ENCODE measurements at regions not wholly inside any gene's neighbourhood (a gene's known extent, or its start where the extent isn't known, plus 50 kb on each side); places are given as distances from the start of the nearest gene placed in this dataset.
"Not testable (repeated sequence)": the region's sequence is repeated elsewhere in the genome, so short reads cannot be mapped to it uniquely, and the experiment has no call there.

DNA sequence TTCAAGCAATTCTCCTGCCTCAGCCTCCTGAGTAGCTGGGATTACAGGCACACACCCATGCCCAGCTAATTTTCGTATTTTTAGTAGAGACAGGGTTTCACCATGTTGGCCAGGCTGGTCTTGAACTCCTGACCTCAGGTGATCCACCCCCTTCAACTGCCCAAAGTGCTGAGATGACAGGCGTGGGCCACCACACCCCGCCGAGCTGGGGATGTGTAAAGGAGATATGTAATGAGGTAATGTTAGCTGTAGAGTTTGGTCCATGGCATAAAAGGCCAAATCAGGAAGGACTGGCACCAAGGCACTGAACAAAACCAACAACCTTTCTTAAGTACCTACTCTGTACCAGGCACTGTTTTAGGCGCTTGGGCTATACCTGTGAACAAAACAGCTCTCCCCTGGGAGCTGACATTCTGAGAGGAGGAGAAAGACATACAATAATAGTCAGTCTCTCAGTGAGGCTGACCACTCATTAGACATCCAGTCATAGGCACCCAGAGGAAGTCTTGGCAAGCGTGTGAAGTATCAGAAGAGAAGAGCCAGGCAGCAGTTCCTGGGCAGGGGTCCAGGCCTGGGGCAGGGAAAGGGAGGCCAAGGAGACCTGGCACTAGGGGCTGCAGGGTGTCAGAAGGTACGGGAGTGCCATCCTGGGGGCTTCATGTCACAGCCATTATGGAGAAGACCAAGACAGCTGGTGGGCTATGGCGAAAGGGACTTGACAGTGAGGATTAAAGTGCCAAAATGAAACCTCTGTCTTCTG is 164.8 kb upstream of the DTNBP1 start:
- DNase-seq (ENCODE audit: low read depth) = no peak

- DNase-seq (ENCODE audit: low read depth) = no peak
Measured at GRCh38 chr6:15826814-15827318, 164.0 kb upstream of the DTNBP1 start.

- no peak for DNase-seq (ENCODE audit: low read depth)
Measured at GRCh38 chr6:15825332-15825930, 162.6 kb upstream of the DTNBP1 start.

DNA sequence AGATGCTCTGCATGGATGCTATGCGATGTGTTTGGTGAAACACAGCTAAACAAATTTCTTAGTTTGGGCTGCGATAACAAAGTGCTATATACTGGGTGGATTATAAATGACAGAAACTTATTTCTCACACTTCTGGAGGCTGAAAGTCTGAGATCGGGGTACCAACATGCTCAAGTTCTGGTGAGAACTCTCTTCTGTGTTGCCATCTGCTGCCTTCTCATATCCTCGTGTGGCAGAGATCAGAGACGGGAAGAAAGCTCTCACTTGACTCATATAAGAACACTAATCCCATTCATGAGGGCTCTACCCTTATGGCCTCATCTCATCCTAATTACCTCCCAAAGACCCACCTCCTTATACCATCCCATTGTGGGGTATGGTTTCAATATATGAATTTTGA is 162.0 kb upstream of the DTNBP1 start:
- DNase-seq (ENCODE audit: low read depth) = no peak

DNA sequence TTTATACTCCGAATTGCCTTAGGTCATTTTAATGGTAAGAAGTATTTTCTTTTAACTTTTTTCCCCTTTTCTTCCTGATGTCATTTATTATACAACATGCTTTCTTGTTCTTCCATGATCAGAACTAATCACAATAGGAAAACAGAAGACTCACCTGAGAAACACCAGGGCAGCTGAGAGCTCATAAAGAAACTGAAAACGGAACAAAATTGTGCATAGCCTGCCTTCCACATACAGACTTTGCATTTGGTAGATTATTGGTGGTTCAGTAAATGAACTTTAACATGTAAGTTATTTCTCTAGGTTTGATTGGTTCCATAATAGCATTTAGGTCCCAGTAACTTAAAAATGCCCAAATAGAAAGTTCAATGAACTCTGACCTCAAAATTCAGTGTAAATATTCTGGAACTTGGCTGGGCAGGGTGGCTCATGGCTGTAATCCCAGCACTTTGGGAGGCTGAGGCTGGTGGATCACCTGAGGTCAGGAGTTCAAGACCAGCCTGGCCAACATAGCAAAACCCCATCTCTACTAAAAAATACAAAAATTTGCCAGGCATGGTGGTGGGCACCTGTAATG is 161.1 kb upstream of the DTNBP1 start:
- no peak for DNase-seq (ENCODE audit: low read depth)

DNA sequence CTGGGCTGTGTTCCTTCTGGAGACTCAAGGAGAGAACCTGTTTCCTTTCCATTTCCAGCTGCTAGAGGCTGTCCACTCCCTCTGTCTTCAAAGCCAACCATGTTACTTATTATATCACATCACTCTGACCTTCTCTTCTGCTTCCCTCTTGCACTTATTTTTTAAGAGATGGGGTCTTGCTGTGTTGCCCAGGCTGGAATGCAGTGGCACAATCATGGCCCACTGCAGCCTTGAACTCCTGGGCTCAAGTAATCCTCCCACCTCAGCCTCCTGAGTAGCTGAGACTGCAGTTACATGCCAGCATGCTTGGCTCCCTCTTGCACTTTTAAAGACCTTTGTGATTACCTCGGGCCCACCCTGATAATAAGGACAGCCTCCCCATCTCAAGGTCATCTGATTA is 160.0 kb upstream of the DTNBP1 start:
- DNase-seq (ENCODE audit: low read depth) = no peak

DNA sequence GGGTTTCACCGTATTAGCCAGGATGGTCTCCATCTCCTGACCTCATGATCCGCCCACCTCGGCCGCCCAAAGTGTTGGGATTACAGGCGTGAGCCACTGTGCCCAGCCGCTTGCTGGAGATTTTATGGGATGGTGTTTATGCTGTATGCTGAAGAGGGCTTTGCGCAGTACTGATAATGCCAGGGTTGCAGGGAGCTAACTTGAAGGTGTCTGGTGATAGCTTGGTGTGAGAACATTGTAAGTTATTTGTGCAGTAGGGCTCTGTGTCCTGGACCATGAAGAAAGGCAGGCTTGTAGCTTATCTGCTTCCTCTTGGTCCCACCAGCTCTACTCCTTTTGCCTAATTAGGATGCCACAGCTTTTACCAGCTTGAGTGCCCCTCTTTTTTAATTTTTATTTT is 157.0 kb upstream of the DTNBP1 start:
- DNase-seq (ENCODE audit: low read depth) = no peak

DNA sequence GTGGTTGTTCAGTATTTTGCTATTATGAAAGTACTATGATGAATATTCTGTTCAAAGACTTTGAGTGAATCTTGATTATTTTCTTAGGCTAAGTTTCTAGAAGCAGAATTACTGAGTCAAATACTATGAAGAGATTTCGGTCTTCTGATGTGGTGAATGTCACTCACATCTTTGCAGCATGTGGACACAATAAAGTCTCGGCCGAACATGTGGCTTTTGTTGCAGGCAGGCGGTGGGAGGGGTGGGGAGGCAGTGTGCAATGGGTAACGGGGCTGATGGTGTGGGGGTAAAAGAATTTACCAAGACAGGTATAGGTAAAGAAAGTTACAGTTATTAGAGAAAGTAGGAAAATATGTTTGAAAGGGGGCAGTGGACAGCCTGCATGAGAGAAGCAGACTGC is 156.4 kb upstream of the DTNBP1 start:
- DNase-seq (ENCODE audit: low read depth) = no peak

DNA sequence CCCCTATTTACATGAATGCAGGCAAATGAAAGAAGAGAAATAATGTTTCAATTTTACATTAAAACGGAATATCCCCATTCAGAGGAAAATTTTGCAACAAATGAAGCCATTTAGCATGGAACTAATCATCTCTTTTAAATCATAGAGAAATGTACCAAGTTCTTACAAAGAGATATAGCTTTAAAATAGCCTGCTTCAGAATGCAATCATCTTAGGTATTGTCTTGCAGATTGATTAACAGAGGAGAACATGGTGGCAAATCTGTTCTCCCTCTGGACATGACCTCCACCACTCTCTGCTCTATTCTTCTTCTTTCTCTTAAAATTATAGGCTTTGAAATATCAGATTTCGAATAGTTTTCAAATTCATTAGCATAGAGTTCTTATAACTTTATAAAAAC is 155.7 kb upstream of the DTNBP1 start:
- no peak for DNase-seq (ENCODE audit: low read depth)

DNA sequence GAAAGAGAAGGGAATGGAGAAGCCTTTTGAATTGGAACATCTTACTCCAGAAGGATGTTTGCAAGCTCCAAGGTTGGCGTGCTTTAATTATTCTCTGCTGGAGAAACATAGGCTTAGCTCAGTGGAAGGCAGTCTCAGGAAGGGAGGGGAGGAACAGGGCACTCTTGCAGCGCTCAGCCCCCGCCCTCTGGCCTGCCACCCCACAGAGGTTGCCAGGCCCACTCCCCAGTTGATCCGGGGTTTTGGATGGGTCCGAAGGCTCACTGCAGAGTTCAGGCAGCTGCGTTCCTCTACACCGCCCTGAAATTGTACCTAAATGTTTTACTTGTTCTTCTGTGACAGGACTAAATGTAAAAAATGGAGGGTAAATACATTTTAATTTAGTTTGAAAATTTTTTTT is 155.2 kb upstream of the DTNBP1 start:
- DNase-seq (ENCODE audit: low read depth) = no peak

GRCh38 chr6:15817100-15817499 is 154.3 kb upstream of the DTNBP1 start:
- DNase-seq (ENCODE audit: low read depth) = no peak

GRCh38 chr6:15816661-15817060 is 153.8 kb upstream of the DTNBP1 start:
- no peak for DNase-seq (ENCODE audit: low read depth)

GRCh38 chr6:15813698-15814097 is 150.9 kb upstream of the DTNBP1 start:
- DNase-seq (ENCODE audit: low read depth) = not testable (repeated sequence)

GRCh38 chr6:15811107-15811506 is 148.3 kb upstream of the DTNBP1 start:
- DNase-seq (ENCODE audit: low read depth) = no peak

DNA sequence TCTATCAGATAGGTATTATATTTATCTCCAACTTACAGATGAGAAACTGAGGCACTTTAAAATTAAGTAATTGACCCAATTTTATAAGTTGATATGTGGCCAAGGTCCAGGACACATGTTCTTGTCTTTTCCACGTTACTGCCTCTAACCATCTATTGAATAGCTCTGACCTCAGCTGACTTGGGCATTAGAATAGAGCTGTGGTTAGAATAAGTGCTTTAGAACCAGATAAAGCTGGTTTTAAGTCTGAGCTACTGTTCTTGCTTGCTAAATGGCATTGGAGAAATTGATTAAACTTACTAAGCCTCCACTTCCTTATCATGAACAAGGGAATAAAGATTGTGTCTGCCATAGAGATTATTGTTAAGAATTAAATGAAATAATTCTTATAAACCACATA is 147.8 kb upstream of the DTNBP1 start:
- DNase-seq (ENCODE audit: low read depth) = no peak

DNA sequence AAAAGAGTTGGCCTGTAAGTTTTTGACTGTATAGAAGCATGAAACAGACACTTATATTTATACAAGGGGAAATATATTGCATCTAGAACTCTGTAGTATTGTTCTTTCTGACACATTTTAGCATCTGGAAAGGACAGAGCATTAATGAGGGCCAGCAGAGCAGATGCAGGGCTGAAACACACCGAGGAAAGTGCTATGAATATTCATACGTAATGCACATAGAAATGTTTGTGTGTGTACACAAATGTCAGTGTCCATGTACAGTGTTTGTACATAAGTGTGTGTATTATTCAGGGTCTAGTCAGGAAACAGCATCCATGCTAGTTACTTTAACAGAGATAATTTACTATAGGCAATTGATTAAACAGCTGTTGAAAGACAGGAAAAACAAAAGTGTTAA is 146.5 kb upstream of the DTNBP1 start:
- DNase-seq (ENCODE audit: low read depth) = no peak

DNA sequence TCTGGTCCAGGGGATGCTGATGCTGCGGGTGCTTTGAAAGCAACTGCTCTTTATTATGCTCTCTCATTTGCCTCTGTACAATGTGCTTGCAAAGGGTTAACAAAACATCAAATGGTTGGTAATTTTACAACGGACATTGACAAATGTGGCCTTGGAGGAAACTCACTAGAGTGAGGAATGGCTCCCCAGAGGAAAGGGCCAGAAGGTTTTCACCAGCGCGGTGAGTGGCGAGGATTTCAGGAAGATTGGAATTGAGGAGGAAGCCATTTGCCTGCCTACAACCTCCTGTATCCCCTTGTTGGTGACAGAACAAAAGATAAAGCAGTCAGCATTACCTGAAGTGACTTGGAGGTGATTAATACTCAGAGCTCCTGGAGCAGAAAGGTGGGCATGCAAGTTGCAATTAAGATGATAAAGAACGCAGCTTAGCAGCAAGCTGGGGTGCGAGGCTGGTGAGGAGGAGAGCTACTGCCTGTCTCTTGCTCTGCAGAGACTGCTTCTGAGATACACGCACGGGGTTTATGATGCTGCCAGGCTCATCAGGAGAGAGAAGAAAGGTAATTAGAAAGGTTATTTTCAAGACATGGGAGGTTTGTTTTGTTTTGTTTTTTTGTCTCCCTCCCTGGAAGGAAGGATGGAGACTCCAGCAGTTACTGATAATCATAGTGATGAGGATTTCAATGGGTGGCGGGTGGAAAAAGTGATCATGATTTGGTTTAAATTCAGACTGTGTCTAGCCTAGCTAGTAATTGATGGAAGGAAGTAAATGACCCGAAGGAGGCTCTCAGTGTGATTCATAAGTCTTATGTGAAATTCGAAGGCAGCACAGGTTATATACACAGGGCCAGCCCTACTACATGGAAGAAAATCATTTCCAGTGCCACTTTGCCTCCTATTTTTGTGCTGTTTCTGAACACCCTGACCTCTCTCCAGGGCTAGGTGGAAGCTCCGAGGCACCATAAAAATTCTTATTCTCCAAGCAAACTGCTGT is 141.6 kb upstream of the DTNBP1 start:
- DNase-seq (ENCODE audit: low read depth) = no peak

DNA sequence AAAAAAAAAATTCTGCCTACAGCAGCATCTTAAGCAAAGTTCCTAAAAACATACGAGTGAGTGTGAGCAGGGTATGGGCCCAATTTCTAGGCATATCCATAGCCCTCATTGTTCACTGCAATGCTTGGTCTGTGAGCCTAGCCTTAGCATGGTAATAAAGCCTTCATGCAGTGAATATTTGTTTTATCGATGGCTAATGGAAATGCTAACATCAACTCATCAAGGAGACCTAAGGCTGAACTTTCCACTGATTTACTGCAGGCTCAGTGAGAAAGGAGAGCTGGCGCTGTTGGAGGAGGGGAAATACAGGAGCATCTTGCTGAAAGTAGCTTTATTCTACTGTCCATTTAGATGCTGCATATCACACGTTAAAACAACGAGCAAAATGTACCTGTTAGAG is 139.6 kb upstream of the DTNBP1 start:
- no peak for DNase-seq (ENCODE audit: low read depth)

DNA sequence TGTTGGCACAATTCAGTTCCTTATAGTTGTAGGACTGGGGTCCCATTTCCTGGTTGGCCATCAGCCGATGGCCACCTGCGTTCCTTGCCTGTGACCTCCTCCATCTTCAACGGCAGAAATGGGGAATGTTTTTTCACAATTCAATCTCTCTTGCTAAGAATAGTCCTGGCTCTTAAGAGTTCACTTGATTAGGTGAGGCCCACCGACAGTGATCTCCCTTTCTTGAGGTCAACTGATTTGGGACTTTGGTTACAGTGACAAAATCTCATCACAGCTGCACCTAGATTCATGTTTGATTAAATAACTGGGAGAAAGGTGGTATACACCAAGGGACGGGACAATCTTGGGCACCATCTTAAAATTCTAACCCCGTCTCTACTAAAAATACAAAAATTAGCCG is 139.1 kb upstream of the DTNBP1 start:
- no peak for DNase-seq (ENCODE audit: low read depth)

- no peak for DNase-seq (ENCODE audit: low read depth)
Measured at GRCh38 chr6:15800841-15801617, 138.2 kb upstream of the DTNBP1 start.

- no peak for DNase-seq (ENCODE audit: low read depth)
Measured at GRCh38 chr6:15798533-15799255, 135.9 kb upstream of the DTNBP1 start.
